Activated effector memory CD4-positive, alpha-beta T cell treated with Interleukin-2 at 50 U/mL for 16 hours (primary cell): ENCODE measurements at regions not wholly inside any gene's neighbourhood (a gene's known extent, or its start where the extent isn't known, plus 50 kb on each side); places are given as distances from the start of the nearest gene placed in this dataset.
"Not testable (repeated sequence)": the region's sequence is repeated elsewhere in the genome, so short reads cannot be mapped to it uniquely, and the experiment has no call there.

Experiments used
- DNase-seq: peaks from one replicate; pipeline ENCODE4 v3.0.0-alpha.2; 2020

- no peak for DNase-seq
These were observed 312.5 kb upstream of the DUSP10 start for GRCh38 chr1:222054416-222054815.

- DNase-seq: no peak
These were observed 312.0 kb upstream of the DUSP10 start for GRCh38 chr1:222053790-222054294.

GRCh38 chr1:222051311-222051710 lies 309.4 kb upstream of the DUSP10 start:
- DNase-seq: not testable (repeated sequence)

- not testable (repeated sequence) for DNase-seq
These were observed 307.8 kb upstream of the DUSP10 start for GRCh38 chr1:222049661-222050060.

- no peak for DNase-seq
These were observed 307.3 kb upstream of the DUSP10 start for GRCh38 chr1:222049176-222049575.

GRCh38 chr1:222048094-222048595 lies 306.3 kb upstream of the DUSP10 start:
- no peak for DNase-seq

GRCh38 chr1:222047366-222047765 lies 305.5 kb upstream of the DUSP10 start:
- no peak for DNase-seq

GRCh38 chr1:222046684-222047263 lies 304.9 kb upstream of the DUSP10 start:
- DNase-seq: no peak

- DNase-seq: no peak
These were observed 303.9 kb upstream of the DUSP10 start for GRCh38 chr1:222045786-222046185.

GRCh38 chr1:222045236-222045635 lies 303.3 kb upstream of the DUSP10 start:
- no peak for DNase-seq

GRCh38 chr1:222043444-222044292 lies 301.8 kb upstream of the DUSP10 start:
- no peak for DNase-seq

GRCh38 chr1:222042120-222042519 lies 300.2 kb upstream of the DUSP10 start:
- DNase-seq: no peak

- DNase-seq: no peak
These were observed 299.1 kb upstream of the DUSP10 start for GRCh38 chr1:222040955-222041354.

GRCh38 chr1:222040121-222040805 lies 298.4 kb upstream of the DUSP10 start:
- no peak for DNase-seq

- no peak for DNase-seq
These were observed 297.1 kb upstream of the DUSP10 start for GRCh38 chr1:222038971-222039370.

- DNase-seq: no peak
These were observed 295.8 kb upstream of the DUSP10 start for GRCh38 chr1:222037720-222038119.

GRCh38 chr1:222034790-222035189 lies 292.9 kb upstream of the DUSP10 start:
- no peak for DNase-seq

- DNase-seq: no peak
These were observed 291.6 kb upstream of the DUSP10 start for GRCh38 chr1:222033450-222033849.

GRCh38 chr1:222031318-222031717 lies 289.4 kb upstream of the DUSP10 start:
- no peak for DNase-seq

GRCh38 chr1:222028676-222029075 lies 286.8 kb upstream of the DUSP10 start:
- no peak for DNase-seq

- no peak for DNase-seq
These were observed 286.2 kb upstream of the DUSP10 start for GRCh38 chr1:222028116-222028515.

- no peak for DNase-seq
These were observed 284.4 kb upstream of the DUSP10 start for GRCh38 chr1:222026280-222026679.

GRCh38 chr1:222023025-222023424 lies 281.1 kb upstream of the DUSP10 start:
- DNase-seq: no peak

- no peak for DNase-seq
These were observed 279.2 kb upstream of the DUSP10 start for GRCh38 chr1:222021129-222021528.
